Tibial artery (tissue), 4 donors: ENCODE measurements at regions not wholly inside any gene's neighbourhood (a gene's known extent, or its start where the extent isn't known, plus 50 kb on each side); places are given as distances from the start of the nearest gene placed in this dataset.

Experiments used
- DNase-seq, 2 donors: peaks; one replicate each; pipeline ENCODE4 v3.0.0-alpha.2; 2019
- H3K27ac ChIP-seq, 2 donors: fragments of 200-600 bp; sonication (generic) in 1 of 2; 1 replicate in 1 of 2; 2 replicates in 1 of 2; pipeline ENCODE4 v1.5.1; 2018 to 2019; ENCODE audit warnings: mild to moderate bottlenecking in 1 of 2
- H3K27me3 ChIP-seq, 2 donors: fragments of 200-600 bp; sonication (generic) in 1 of 2; one replicate each; pipeline versions ENCODE4 v1.5.1 to v1.6.0; 2016 to 2019
- H3K36me3 ChIP-seq, 3 donors: fragments of 200-600 bp; sonication (generic) in 2 of 3; one replicate each; pipeline ENCODE4 v1.5.1; 2016 to 2019; ENCODE audit warnings: mild to moderate bottlenecking in 2 of 3
- H3K4me1 ChIP-seq, 4 donors: fragments of 200-600 bp; sonication (generic) in 2 of 4; 1 replicate in 3 of 4; 2 replicates in 1 of 4; pipeline ENCODE4 v1.5.1; 2016 to 2019
- H3K4me3 ChIP-seq, 2 donors: fragments of 200-600 bp; sonication (generic) in 1 of 2; 1 replicate in 1 of 2; 2 replicates in 1 of 2; pipeline ENCODE4 v1.5.1; 2018 to 2019; ENCODE audit warnings: mild to moderate bottlenecking in 2 of 2
- H3K9me3 ChIP-seq, 3 donors: fragments of 200-600 bp; sonication (generic) in 1 of 3; one replicate each; pipeline ENCODE4 v1.5.1; 2016 to 2019
- intact Hi-C: fragments of 100-400 bp; cut with DNase I; formaldehyde crosslinking; loops from one replicate; pipeline ENCODE4 v1.15.0; 2023; ENCODE audit warnings: low total_unique reads
- TF ChIP-seq, protein P1 (sequence below), 2 experiments: fragments of 200-600 bp in 1 of 2; fragments of 450-650 bp in 1 of 2; IDR thresholded peaks; one replicate each; pipeline ENCODE4 v1.5.1; 2017 to 2019; ENCODE audit warnings: antibody characterized with exemption in 2 of 2, mild to moderate bottlenecking in 1 of 2, moderate library complexity in 1 of 2

DNA sequence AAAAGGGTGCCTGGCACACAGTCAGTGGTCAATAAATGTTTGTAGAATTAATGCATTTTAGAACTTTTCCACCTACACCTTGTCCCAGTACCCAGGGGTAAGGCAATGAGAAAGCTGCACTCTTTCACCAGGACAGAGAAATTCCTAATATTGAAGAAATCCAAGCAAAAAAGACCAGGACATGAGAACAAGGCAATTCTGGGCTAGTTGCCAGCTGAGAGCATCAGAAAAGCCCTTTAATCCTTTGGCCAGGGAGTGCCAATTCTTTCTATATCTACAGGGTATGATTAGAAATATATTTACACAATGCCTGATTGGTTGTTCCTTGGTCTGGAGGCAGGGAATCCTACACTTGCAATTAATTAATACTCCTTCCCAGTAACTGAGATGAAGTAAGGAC lies 492.4 kb upstream of the NFIA start:
- H3K27me3 ChIP-seq: no peaks in the 10 kb centered on the region
- DNase-seq: no peak
- no peak overlapping the region for H3K4me3 ChIP-seq
- intact Hi-C loops: no loop called here
- no peaks in the 10 kb centered on the region for H3K4me1 ChIP-seq
- no peaks in the 10 kb centered on the region for H3K36me3 ChIP-seq
- H3K9me3 ChIP-seq: no peaks in the 10 kb centered on the region
- TF ChIP-seq, protein P1, sequence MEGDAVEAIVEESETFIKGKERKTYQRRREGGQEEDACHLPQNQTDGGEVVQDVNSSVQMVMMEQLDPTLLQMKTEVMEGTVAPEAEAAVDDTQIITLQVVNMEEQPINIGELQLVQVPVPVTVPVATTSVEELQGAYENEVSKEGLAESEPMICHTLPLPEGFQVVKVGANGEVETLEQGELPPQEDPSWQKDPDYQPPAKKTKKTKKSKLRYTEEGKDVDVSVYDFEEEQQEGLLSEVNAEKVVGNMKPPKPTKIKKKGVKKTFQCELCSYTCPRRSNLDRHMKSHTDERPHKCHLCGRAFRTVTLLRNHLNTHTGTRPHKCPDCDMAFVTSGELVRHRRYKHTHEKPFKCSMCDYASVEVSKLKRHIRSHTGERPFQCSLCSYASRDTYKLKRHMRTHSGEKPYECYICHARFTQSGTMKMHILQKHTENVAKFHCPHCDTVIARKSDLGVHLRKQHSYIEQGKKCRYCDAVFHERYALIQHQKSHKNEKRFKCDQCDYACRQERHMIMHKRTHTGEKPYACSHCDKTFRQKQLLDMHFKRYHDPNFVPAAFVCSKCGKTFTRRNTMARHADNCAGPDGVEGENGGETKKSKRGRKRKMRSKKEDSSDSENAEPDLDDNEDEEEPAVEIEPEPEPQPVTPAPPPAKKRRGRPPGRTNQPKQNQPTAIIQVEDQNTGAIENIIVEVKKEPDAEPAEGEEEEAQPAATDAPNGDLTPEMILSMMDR (IDR thresholded peaks at IDR 0.05): no peak
- no peak overlapping the region for H3K27ac ChIP-seq

DNA sequence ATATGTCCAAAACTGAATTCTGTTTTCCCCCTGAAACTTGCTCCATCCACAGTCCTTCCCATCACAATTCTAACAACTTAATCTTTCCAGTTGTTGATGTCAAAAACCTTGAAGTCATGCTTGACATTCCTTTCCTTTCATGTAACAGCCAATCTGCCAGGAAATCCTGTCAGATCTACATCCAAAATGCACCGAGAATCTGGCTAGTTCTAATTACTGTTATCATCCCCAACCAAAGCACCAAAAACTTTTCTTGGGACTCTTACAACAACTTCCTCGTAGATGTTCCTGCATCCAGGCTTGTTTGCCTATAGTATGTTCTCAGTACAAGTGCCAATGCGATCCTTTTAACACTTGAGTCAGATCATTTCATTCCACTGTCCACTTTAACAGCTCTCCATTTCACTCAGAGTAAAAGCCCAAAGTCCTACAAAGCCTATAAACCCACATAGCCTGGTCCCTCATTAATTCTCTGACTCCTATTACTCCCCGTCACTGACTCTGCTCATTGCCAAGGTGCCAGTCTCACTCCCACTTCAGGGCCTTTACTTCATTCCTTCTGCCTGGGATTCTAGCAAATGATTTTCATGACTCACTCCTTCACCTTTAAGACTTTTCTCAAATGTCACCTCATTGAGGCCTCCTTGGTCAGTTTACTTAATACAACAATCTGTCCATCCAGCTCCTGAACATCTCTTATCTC lies 493.2 kb upstream of the NFIA start:
- peaks cover 0 to 4% (median 2%) of the 10 kb centered on the region in 3 donors for H3K9me3 ChIP-seq
- TF ChIP-seq, protein P1 (IDR thresholded peaks at IDR 0.05): no peak

DNA sequence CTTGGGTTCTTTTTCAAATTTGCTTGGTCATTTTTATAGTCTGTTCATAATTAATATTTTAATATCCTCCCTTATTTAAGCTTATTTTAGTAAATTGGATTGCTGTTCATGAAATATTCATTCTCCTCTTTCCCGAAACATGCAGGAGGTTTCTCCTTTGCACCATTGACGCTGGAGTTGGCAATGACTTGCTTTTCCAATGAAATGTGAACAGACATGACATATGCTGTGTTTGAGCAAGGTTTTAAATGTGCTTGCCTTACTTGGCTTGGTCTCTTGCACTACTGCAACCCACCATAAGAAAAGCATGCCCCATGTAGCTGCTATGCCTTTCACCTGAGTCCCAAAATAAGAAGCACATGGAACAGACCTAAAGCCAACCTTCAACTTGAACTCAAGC lies 498.0 kb upstream of the NFIA start:
- peaks cover 0 to 9% (median 8%) of the 10 kb centered on the region in 3 donors for H3K9me3 ChIP-seq
- TF ChIP-seq, protein P1 (IDR thresholded peaks at IDR 0.05): no peak
- no peaks in the 10 kb centered on the region for H3K4me1 ChIP-seq
- no peak for DNase-seq
- H3K27ac ChIP-seq: no peak overlapping the region
- no peaks in the 10 kb centered on the region for H3K27me3 ChIP-seq
- intact Hi-C loops: no loop called here
- no peaks in the 10 kb centered on the region for H3K36me3 ChIP-seq
- H3K4me3 ChIP-seq: no peak overlapping the region

More for the DNA sequence above, 493.2 kb upstream of the NFIA start:
- Histone ChIP-seq H3K4me3 (no peak overlapping the region), H3K36me3 (no peaks in the 10 kb centered on the region), H3K27ac (no peak overlapping the region), H3K27me3 (no peaks in the 10 kb centered on the region), H3K4me1 (no peaks in the 10 kb centered on the region)
- DNase-seq: no peak
- intact Hi-C loops: no loop called here

DNA sequence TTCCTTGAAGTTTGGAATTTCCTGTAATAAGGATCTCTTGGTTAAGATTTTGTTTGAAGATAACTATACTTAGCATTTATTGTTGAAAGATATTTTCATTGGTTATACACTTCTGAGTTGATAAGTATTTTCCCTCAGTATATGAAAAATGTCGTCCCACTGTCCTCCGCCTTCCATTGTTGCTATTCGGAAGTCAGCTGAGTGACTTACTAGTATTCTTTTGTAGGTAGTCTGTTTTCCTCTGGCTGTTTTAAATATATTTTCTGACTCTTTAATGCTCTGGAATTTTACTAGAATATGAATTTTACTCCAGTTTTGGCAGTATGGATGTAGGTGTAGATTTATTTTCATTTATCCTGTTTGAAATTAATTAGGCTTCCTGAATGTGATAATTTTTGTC lies 498.7 kb upstream of the NFIA start:
- no peak overlapping the region for H3K4me3 ChIP-seq
- no peak for DNase-seq
- H3K27me3 ChIP-seq: no peaks in the 10 kb centered on the region
- no peaks in the 10 kb centered on the region for H3K36me3 ChIP-seq
- TF ChIP-seq, protein P1 (IDR thresholded peaks at IDR 0.05): no peak
- no peaks in the 10 kb centered on the region for H3K4me1 ChIP-seq
- intact Hi-C loops: no loop called here
- no peak overlapping the region for H3K27ac ChIP-seq
- peaks cover 0 to 9% (median 8%) of the 10 kb centered on the region in 3 donors for H3K9me3 ChIP-seq

DNA sequence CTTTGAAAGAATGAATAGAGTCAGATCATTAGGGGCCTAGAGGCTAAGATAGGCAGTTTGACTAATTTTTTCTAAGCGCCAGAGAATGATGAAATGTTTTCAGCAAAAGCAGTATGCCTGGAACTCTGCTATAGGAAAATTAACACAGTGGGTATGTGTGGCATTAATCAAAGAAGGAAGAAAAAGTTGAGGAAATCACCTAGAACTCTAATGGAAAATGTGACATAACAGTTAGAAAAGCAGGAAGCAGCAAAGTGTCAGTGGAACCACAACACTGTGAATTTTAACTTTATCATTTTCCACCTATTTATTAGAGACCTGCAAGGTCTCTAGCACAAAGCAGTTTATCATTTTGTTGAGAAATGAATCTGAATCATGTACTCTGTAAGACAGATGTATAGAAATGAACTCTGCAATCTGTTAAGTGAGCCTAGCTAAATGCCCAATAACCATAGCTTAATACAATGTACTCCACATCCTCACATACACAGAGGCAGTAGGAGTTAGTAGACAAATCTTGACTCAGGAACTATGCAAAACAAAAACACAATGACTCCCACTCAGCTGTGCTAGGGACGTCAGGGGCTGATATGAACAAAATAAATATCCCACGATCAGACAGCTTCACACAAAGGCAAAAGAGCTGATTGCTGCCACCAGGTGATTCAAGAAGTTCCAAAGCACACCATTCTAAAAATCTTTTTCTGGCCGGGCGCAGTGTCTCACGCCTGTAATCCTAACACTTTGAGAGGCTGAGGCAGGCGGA lies 500.7 kb upstream of the NFIA start:
- peaks cover 0 to 9% (median 8%) of the 10 kb centered on the region in 3 donors for H3K9me3 ChIP-seq
- TF ChIP-seq, protein P1 (IDR thresholded peaks at IDR 0.05): no peak
- H3K36me3 ChIP-seq: no peaks in the 10 kb centered on the region
- intact Hi-C loops: no loop called here
- DNase-seq: no peak
- no peak overlapping the region for H3K4me3 ChIP-seq
- no peaks in the 10 kb centered on the region for H3K27me3 ChIP-seq
- peaks cover 0 to 8% (median under 1%) of the 10 kb centered on the region in 4 donors for H3K4me1 ChIP-seq
- no peak overlapping the region for H3K27ac ChIP-seq
